ENCODE measurements at regions not wholly inside any gene's neighbourhood (a gene's known extent, or its start where the extent isn't known, plus 50 kb on each side); places are given as distances from the start of the nearest gene placed in this dataset.

DNA sequence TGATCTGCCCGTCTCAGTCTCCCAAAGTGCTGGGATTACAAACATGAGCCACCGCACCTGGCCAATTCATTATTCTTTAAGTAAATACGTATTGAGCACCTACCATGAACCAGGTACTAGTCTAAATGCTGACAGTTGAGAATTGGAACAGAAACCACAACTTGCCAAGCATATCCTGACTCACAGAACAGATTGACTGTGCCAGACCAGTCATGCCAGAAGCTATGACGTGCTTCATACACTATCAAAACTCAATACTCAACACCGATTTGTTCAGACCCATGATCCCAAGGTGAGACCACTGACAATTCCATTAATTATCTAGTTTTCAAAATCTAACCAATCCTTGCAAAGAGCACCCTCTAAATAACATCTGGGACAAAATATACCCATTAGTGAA, 148.6 kb downstream of the B3GNT2 start (continued):
- TF ChIP-seq, protein P1, sequence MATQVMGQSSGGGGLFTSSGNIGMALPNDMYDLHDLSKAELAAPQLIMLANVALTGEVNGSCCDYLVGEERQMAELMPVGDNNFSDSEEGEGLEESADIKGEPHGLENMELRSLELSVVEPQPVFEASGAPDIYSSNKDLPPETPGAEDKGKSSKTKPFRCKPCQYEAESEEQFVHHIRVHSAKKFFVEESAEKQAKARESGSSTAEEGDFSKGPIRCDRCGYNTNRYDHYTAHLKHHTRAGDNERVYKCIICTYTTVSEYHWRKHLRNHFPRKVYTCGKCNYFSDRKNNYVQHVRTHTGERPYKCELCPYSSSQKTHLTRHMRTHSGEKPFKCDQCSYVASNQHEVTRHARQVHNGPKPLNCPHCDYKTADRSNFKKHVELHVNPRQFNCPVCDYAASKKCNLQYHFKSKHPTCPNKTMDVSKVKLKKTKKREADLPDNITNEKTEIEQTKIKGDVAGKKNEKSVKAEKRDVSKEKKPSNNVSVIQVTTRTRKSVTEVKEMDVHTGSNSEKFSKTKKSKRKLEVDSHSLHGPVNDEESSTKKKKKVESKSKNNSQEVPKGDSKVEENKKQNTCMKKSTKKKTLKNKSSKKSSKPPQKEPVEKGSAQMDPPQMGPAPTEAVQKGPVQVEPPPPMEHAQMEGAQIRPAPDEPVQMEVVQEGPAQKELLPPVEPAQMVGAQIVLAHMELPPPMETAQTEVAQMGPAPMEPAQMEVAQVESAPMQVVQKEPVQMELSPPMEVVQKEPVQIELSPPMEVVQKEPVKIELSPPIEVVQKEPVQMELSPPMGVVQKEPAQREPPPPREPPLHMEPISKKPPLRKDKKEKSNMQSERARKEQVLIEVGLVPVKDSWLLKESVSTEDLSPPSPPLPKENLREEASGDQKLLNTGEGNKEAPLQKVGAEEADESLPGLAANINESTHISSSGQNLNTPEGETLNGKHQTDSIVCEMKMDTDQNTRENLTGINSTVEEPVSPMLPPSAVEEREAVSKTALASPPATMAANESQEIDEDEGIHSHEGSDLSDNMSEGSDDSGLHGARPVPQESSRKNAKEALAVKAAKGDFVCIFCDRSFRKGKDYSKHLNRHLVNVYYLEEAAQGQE (IDR thresholded peaks at IDR 0.05; ENCODE audit: low read depth) = no peak
- TF ChIP-seq RAD21 (IDR thresholded peaks at IDR 0.05; ENCODE audit: low read depth) (no peak), EGR1 (IDR thresholded peaks at IDR 0.05; ENCODE audit: low read depth) (no peak), POLR2A (IDR thresholded peaks at IDR 0.05; ENCODE audit: borderline replicate concordance, extremely low read depth, insufficient read depth, insufficient read length) (no peak), SRF (IDR thresholded peaks at IDR 0.05; ENCODE audit: low read depth) (no peak)

DNA sequence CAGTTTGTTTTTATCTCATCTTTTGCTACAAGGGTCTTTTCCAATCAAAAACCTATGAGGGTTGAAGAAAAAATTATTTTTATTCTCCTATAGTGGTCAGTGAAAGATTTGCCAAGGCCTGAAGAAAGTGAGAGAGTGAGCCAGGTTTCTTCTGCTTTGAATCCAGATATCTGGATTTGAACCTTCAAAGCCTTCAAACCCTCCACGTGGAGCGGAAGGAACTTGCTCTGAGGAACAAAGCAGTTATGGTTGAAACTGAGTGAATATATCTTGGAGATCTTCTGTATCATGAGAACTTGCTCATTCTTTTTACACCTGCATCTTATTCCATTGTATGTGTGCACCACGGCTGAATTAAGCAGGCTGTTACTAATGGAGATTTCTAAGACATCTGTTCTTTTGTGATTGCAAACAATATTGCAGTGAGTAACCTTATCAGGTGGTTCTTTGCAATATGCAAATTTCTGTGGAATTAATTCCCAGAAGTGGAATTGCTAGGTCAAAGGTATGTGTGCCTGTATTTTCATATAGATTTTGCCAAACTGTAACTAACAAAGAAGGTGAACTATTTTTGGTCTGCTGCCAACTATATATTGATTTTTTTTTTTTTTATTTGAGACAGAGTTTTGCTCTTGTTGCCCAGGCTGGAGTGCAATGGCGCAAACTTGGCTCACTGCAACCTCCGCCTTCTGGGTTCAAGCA, 147.9 kb downstream of the B3GNT2 start:
- H3K27me3 ChIP-seq (ENCODE audit: insufficient read depth, low read length) = no peaks in the 10 kb centered on the region
- no peak overlapping the region for H3K9ac ChIP-seq (ENCODE audit: low read length)
- CTCF ChIA-PET = no interaction called here
- no peaks in the 10 kb centered on the region for H3K79me2 ChIP-seq (ENCODE audit: insufficient read depth, low read length)
- no peak overlapping the region for H3K27ac ChIP-seq (ENCODE audit: low read depth, low read length)
- POLR2A ChIA-PET = no interaction called here
- DNase-seq (ENCODE audit: low read depth, low spot score) (no peak), ATAC-seq (no peak)
- H3K36me3 ChIP-seq (ENCODE audit: control insufficient read depth in 1 of 2, insufficient read depth in 2 of 2, low read length in 2 of 2) = no peaks in the 10 kb centered on the region
- no peak overlapping the region for H2AFZ ChIP-seq (ENCODE audit: low read depth, low read length, poor library complexity, severe bottlenecking)
- no peaks in the 10 kb centered on the region for H3K9me3 ChIP-seq (ENCODE audit: control insufficient read depth in 1 of 2, insufficient read depth in 1 of 2, low read depth in 1 of 2, low read length in 2 of 2)
- TF ChIP-seq, protein P1 (IDR thresholded peaks at IDR 0.05; ENCODE audit: low read depth) = no peak
- TF ChIP-seq CEBPB (IDR thresholded peaks at IDR 0.05; ENCODE audit: low read depth) (no peak), EZH2 (IDR thresholded peaks at IDR 0.05) (no peak), CBX3 (IDR thresholded peaks at IDR 0.05; ENCODE audit: low read depth) (no peak), SP1 (IDR thresholded peaks at IDR 0.05; ENCODE audit: low read depth) (no peak), POLR2A (IDR thresholded peaks at IDR 0.05; ENCODE audit: borderline replicate concordance, extremely low read depth, insufficient read depth, insufficient read length) (no peak)
- TF ChIP-seq, protein P2, sequence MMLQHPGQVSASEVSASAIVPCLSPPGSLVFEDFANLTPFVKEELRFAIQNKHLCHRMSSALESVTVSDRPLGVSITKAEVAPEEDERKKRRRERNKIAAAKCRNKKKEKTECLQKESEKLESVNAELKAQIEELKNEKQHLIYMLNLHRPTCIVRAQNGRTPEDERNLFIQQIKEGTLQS (IDR thresholded peaks at IDR 0.05) = no peak
- TF ChIP-seq, protein P3, sequence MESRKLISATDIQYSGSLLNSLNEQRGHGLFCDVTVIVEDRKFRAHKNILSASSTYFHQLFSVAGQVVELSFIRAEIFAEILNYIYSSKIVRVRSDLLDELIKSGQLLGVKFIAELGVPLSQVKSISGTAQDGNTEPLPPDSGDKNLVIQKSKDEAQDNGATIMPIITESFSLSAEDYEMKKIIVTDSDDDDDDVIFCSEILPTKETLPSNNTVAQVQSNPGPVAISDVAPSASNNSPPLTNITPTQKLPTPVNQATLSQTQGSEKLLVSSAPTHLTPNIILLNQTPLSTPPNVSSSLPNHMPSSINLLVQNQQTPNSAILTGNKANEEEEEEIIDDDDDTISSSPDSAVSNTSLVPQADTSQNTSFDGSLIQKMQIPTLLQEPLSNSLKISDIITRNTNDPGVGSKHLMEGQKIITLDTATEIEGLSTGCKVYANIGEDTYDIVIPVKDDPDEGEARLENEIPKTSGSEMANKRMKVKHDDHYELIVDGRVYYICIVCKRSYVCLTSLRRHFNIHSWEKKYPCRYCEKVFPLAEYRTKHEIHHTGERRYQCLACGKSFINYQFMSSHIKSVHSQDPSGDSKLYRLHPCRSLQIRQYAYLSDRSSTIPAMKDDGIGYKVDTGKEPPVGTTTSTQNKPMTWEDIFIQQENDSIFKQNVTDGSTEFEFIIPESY (IDR thresholded peaks at IDR 0.05; ENCODE audit: extremely low read depth, insufficient replicate concordance, low read length) = no peak
- TF ChIP-seq, protein P4, sequence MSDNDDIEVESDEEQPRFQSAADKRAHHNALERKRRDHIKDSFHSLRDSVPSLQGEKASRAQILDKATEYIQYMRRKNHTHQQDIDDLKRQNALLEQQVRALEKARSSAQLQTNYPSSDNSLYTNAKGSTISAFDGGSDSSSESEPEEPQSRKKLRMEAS (IDR thresholded peaks at IDR 0.05) = no peak
- intact Hi-C loops (cut with micrococcal nuclease) = no loop called here
- RAD21 ChIA-PET (ENCODE audit: low non-redundant PET in 1 of 2, low total read pairs in 2 of 2, uncharacterized antibody in 2 of 2, unreplicated experiment in 2 of 2) = no interaction called here
- no peaks in the 10 kb centered on the region for H4K20me1 ChIP-seq (ENCODE audit: insufficient read depth)
- BruUV-seq (replicated peaks) = no TSS peak
- no peak overlapping the region for H3K4me3 ChIP-seq (replicated peaks in 1 of 2; ENCODE audit: low read depth in 1 of 2, low read length in 2 of 2)
- no peaks in the 10 kb centered on the region for H3K9me2 ChIP-seq (ENCODE audit: insufficient read depth)
- peaks cover 0 to 9% of the 10 kb centered on the region in 2 experiments; a peak in 3 of 4 replicates for H3K4me1 ChIP-seq (ENCODE audit: control insufficient read depth in 1 of 2, insufficient read depth in 2 of 2, low read length in 2 of 2)
- no peak overlapping the region for H3K4me2 ChIP-seq (ENCODE audit: low read length)

Data from HCT116 (cell line).